ENCODE measurements at regions not wholly inside any gene's neighbourhood (a gene's known extent, or its start where the extent isn't known, plus 50 kb on each side); places are given as distances from the start of the nearest gene placed in this dataset.

- no peak for TF ChIP-seq HMG20B (CRISPR knock-in tag; conservative IDR thresholded peaks at IDR 0.05)
- TF ChIP-seq ZBTB33 (CRISPR knock-in tag; IDR thresholded peaks at IDR 0.05), result no peak
- TF ChIP-seq SP1 (IDR thresholded peaks at IDR 0.05), result no peak
- TF ChIP-seq SP1 (CRISPR knock-in tag; IDR thresholded peaks at IDR 0.05), result no peak
- TF ChIP-seq ZNF24 (IDR thresholded peaks at IDR 0.05), result no peak
- TF ChIP-seq TBX2 (CRISPR knock-in tag; IDR thresholded peaks at IDR 0.05; ENCODE audit: borderline replicate concordance), result no peak
- no peak for TF ChIP-seq FOSL1 (CRISPR knock-in tag; IDR thresholded peaks at IDR 0.05; ENCODE audit: borderline replicate concordance)
- no peak for TF ChIP-seq HNF4A (CRISPR knock-in tag; IDR thresholded peaks at IDR 0.05)
- no peak for TF ChIP-seq HIVEP1 (CRISPR knock-in tag; IDR thresholded peaks at IDR 0.05)
- TF ChIP-seq GABPB1 (CRISPR knock-in tag; IDR thresholded peaks at IDR 0.05), result no peak
- TF ChIP-seq ZNF276 (CRISPR knock-in tag; IDR thresholded peaks at IDR 0.05; ENCODE audit: low read depth), result no peak
- no peak for TF ChIP-seq ZNF644 (CRISPR knock-in tag; IDR thresholded peaks at IDR 0.05; ENCODE audit: low read depth)
- TF ChIP-seq ZZZ3 (CRISPR knock-in tag; IDR thresholded peaks at IDR 0.05; ENCODE audit: borderline replicate concordance), result no peak
Measured at GRCh38 chr9:13979941-13980318, 334.0 kb downstream of the NFIB start.
